ENCODE measurements at regions not wholly inside any gene's neighbourhood (a gene's known extent, or its start where the extent isn't known, plus 50 kb on each side); places are given as distances from the start of the nearest gene placed in this dataset.
"Not testable (repeated sequence)": the region's sequence is repeated elsewhere in the genome, so short reads cannot be mapped to it uniquely, and the experiment has no call there.

DNA sequence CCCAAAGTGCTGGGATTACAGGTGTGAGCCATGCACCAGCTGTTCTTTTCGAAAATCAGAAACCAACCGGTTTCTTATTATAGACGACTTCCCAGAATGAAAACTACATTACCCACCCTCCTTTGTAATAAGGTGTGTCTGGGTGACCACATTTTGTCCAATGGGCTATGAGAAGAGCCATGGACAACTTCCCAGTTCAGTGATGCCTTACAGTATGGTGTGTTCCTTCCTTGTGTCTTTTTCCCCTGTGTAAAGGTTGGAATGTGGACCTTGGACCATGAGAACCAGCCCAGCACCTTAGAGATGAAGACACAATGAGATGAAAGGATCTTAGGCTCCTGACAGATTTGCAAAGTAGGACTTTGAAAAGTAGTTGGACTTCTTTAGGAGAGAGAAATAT is 85.0 kb upstream of the ATF7IP2 start:
- no peak overlapping the region for H2AFZ ChIP-seq (ENCODE audit: low read length)
- no peaks in the 10 kb centered on the region for H3K9me3 ChIP-seq (replicated peaks; ENCODE audit: insufficient read depth, low read length)
- no peaks in the 10 kb centered on the region for H3K79me2 ChIP-seq (ENCODE audit: low read length)
- DNase-seq = no peak
- no peaks in the 10 kb centered on the region for H3K9me2 ChIP-seq (replicated peaks; ENCODE audit: insufficient read depth, low read length)
- no peaks in the 10 kb centered on the region for H4K20me1 ChIP-seq (ENCODE audit: insufficient read depth, low read length)
- peaks cover 3% of the 10 kb centered on the region for H3F3A ChIP-seq (ENCODE audit: insufficient read depth, low read length)
- no peak overlapping the region for H3K9ac ChIP-seq (ENCODE audit: low read length)
- no peak overlapping the region for H3K4me2 ChIP-seq (ENCODE audit: low read depth, low read length)
- H3K27me3 ChIP-seq (replicated peaks; ENCODE audit: insufficient read depth, low read length) = no peaks in the 10 kb centered on the region
- H3K4me1 ChIP-seq (ENCODE audit: low read length) = peaks cover 19% of the 10 kb centered on the region
- H3K4me3 ChIP-seq (ENCODE audit: low read length) = no peak overlapping the region
- H3K27ac ChIP-seq (ENCODE audit: low read length) = no peak overlapping the region
- no peaks in the 10 kb centered on the region for H3K36me3 ChIP-seq (replicated peaks; ENCODE audit: insufficient read depth, low read length)
- TF ChIP-seq EZH2 (optimal IDR thresholded peaks at IDR 0.05; ENCODE audit: low read depth, low read length) = no peak
- no peak for TF ChIP-seq EZH2phosphoT487 (IDR thresholded peaks at IDR 0.05; ENCODE audit: low read length)
- TF ChIP-seq CTCF (IDR thresholded peaks at IDR 0.05; ENCODE audit: low read length) = no peak

GRCh38 chr16:10301547-10301946 is 84.3 kb upstream of the ATF7IP2 start:
- peaks cover 19% of the 10 kb centered on the region for H3K4me1 ChIP-seq (ENCODE audit: low read length)
- not testable (repeated sequence) for H3K36me3 ChIP-seq (replicated peaks; ENCODE audit: insufficient read depth, low read length); H3K27ac ChIP-seq (ENCODE audit: low read length); H4K20me1 ChIP-seq (ENCODE audit: insufficient read depth, low read length); H3F3A ChIP-seq (ENCODE audit: insufficient read depth, low read length); DNase-seq; H3K9ac ChIP-seq (ENCODE audit: low read length); H3K4me2 ChIP-seq (ENCODE audit: low read depth, low read length); H3K9me2 ChIP-seq (replicated peaks; ENCODE audit: insufficient read depth, low read length); H3K79me2 ChIP-seq (ENCODE audit: low read length); H3K4me3 ChIP-seq (ENCODE audit: low read length); H3K9me3 ChIP-seq (replicated peaks; ENCODE audit: insufficient read depth, low read length); H2AFZ ChIP-seq (ENCODE audit: low read length); H3K27me3 ChIP-seq (replicated peaks; ENCODE audit: insufficient read depth, low read length)

DNA sequence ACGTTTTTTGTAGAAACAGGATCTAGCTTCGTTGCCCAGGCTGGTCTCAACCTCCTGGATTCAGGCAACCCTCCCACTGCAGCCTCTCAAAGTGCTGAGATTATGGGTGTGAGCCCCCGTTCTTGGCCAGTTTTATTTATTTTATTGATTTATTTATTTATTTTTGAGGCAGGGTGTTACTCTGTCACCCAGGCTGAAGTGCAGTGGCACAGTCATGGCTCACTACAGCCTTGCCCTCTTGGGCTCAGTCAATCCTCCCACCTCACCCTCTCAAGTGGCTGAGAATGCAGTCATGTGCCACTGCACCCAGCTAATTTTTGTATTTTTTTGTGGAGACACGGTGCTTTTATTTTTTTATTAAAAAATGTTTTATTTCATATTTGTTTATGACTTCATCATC is 79.9 kb upstream of the ATF7IP2 start:
- H2AFZ ChIP-seq (ENCODE audit: low read length) = no peak overlapping the region
- no peak overlapping the region for H3K9ac ChIP-seq (ENCODE audit: low read length)
- H3K27ac ChIP-seq (ENCODE audit: low read length) = no peak overlapping the region
- no peaks in the 10 kb centered on the region for H3F3A ChIP-seq (ENCODE audit: insufficient read depth, low read length)
- no peaks in the 10 kb centered on the region for H3K4me1 ChIP-seq (ENCODE audit: low read length)
- H3K36me3 ChIP-seq (replicated peaks; ENCODE audit: insufficient read depth, low read length) = no peaks in the 10 kb centered on the region
- H4K20me1 ChIP-seq (ENCODE audit: insufficient read depth, low read length) = no peaks in the 10 kb centered on the region
- H3K79me2 ChIP-seq (ENCODE audit: low read length) = no peaks in the 10 kb centered on the region
- DNase-seq = no peak
- H3K27me3 ChIP-seq (replicated peaks; ENCODE audit: insufficient read depth, low read length) = no peaks in the 10 kb centered on the region
- no peaks in the 10 kb centered on the region for H3K9me3 ChIP-seq (replicated peaks; ENCODE audit: insufficient read depth, low read length)
- H3K4me2 ChIP-seq (ENCODE audit: low read depth, low read length) = no peak overlapping the region
- H3K4me3 ChIP-seq (ENCODE audit: low read length) = no peak overlapping the region
- TF ChIP-seq EZH2 (optimal IDR thresholded peaks at IDR 0.05; ENCODE audit: low read depth, low read length) = no peak
- H3K9me2 ChIP-seq (replicated peaks; ENCODE audit: insufficient read depth, low read length) = no peaks in the 10 kb centered on the region

GRCh38 chr16:10308305-10309193 is 77.3 kb upstream of the ATF7IP2 start:
- Histone ChIP-seq H3K4me1 (ENCODE audit: low read length) (peaks cover 10% of the 10 kb centered on the region), H3K4me2 (ENCODE audit: low read depth, low read length) (no peak overlapping the region), H3K9me2 (replicated peaks; ENCODE audit: insufficient read depth, low read length) (no peaks in the 10 kb centered on the region), H3F3A (ENCODE audit: insufficient read depth, low read length) (no peaks in the 10 kb centered on the region), H3K36me3 (replicated peaks; ENCODE audit: insufficient read depth, low read length) (no peaks in the 10 kb centered on the region), H2AFZ (ENCODE audit: low read length) (no peak overlapping the region), H3K79me2 (ENCODE audit: low read length) (no peaks in the 10 kb centered on the region), H3K27ac (ENCODE audit: low read length) (no peak overlapping the region), H3K9ac (ENCODE audit: low read length) (no peak overlapping the region), H3K9me3 (replicated peaks; ENCODE audit: insufficient read depth, low read length) (no peaks in the 10 kb centered on the region), H3K4me3 (ENCODE audit: low read length) (no peak overlapping the region), H4K20me1 (ENCODE audit: insufficient read depth, low read length) (no peaks in the 10 kb centered on the region), H3K27me3 (replicated peaks; ENCODE audit: insufficient read depth, low read length) (no peaks in the 10 kb centered on the region)
- no peak for TF ChIP-seq EZH2 (optimal IDR thresholded peaks at IDR 0.05; ENCODE audit: low read depth, low read length)
- TF ChIP-seq CTCF (IDR thresholded peaks at IDR 0.05; ENCODE audit: low read length) = no peak
- no peak for TF ChIP-seq EZH2phosphoT487 (IDR thresholded peaks at IDR 0.05; ENCODE audit: low read length)
- no peak for DNase-seq

All from MM.1S (cell line).